GM23338 (cell line): ENCODE measurements at regions not wholly inside any gene's neighbourhood (a gene's known extent, or its start where the extent isn't known, plus 50 kb on each side); places are given as distances from the start of the nearest gene placed in this dataset.

Experiments
- ATAC-seq: fragments of 200-7000 bp; cut with Tn5 transposase; 3 replicates; pipeline ENCODE4 v1.9.1; 2020
- DNase-seq: peaks from one replicate; pipeline ENCODE4 v3.0.0-alpha.2; 2015; ENCODE audit warnings: low spot score
- H2AFZ ChIP-seq: fragments of 200-600 bp; sonication (generic); 2 replicates; pipeline ENCODE4 v1.8.0; 2016; ENCODE audit warnings: antibody characterized with exemption, mild to moderate bottlenecking, moderate library complexity
- H3F3A ChIP-seq: fragments of 200-600 bp; sonication (generic); replicated peaks from 2 replicates; pipeline ENCODE4 v1.8.0; 2017; ENCODE audit warnings: antibody characterized with exemption, mixed run types, low read depth
- H3K27ac ChIP-seq: fragments of 200-600 bp; sonication (generic); 2 replicates; pipeline ENCODE4 v1.6.1; 2016; ENCODE audit warnings: low read depth
- H3K27me3 ChIP-seq: fragments of 200-600 bp; sonication (generic); 2 replicates; pipeline ENCODE4 v1.8.0; 2016; ENCODE audit warnings: mild to moderate bottlenecking, mixed run types, moderate library complexity; ENCODE audit not compliant: insufficient read depth
- H3K36me3 ChIP-seq: fragments of 200-600 bp; sonication (generic); 2 replicates; pipeline ENCODE4 v1.8.0; 2016; ENCODE audit warnings: mild to moderate bottlenecking; ENCODE audit not compliant: insufficient read depth
- H3K4me1 ChIP-seq: fragments of 200-600 bp; sonication (generic); 2 replicates; pipeline ENCODE4 v1.8.0; 2016; ENCODE audit warnings: mild to moderate bottlenecking, moderate library complexity; ENCODE audit not compliant: insufficient read depth
- H3K4me2 ChIP-seq: fragments of 200-600 bp; sonication (generic); 2 replicates; pipeline ENCODE4 v1.7.1; 2017; ENCODE audit warnings: mixed run types
- H3K4me3 ChIP-seq: fragments of 200-600 bp; sonication (generic); 2 replicates; pipeline ENCODE4 v1.6.1; 2016; ENCODE audit warnings: mixed run types
- H3K79me2 ChIP-seq: fragments of 200-600 bp; sonication (generic); replicated peaks from 2 replicates; pipeline ENCODE4 v1.8.0; 2017; ENCODE audit warnings: mild to moderate bottlenecking; ENCODE audit not compliant: insufficient read depth
- H3K9me2 ChIP-seq: fragments of 200-600 bp; sonication (generic); 2 replicates; pipeline ENCODE4 v1.8.0; 2017; ENCODE audit not compliant: insufficient read depth
- H4K20me1 ChIP-seq: fragments of 200-600 bp; sonication (generic); replicated peaks from 2 replicates; pipeline ENCODE4 v1.8.0; 2017; ENCODE audit warnings: mild to moderate bottlenecking; ENCODE audit not compliant: insufficient read depth
- H3K27ac Mint-ChIP-seq: 2 replicates; pipeline ENCODE4 v1.8.0; 2020; ENCODE audit warnings: inconsistent platforms, mild to moderate bottlenecking, moderate library complexity, mixed read lengths
- H3K27me3 Mint-ChIP-seq: 3 replicates; pipeline ENCODE4 v1.8.0; 2022; ENCODE audit warnings: low read depth, mild to moderate bottlenecking, moderate library complexity, mixed read lengths, inconsistent platforms; ENCODE audit not compliant: insufficient read depth, poor library complexity
- H3K36me3 Mint-ChIP-seq: 3 replicates; pipeline ENCODE4 v1.8.0; 2021; ENCODE audit warnings: low read depth, mild to moderate bottlenecking, inconsistent platforms, moderate library complexity, mixed read lengths
- H3K4me1 Mint-ChIP-seq: 3 replicates; pipeline ENCODE4 v1.8.0; 2020; ENCODE audit warnings: mild to moderate bottlenecking, inconsistent platforms, mixed read lengths
- H3K4me3 Mint-ChIP-seq: 3 replicates; pipeline ENCODE4 v1.8.0; 2021; ENCODE audit warnings: moderate library complexity, mild to moderate bottlenecking, inconsistent platforms, mixed read lengths
- H3K9me3 Mint-ChIP-seq: 3 replicates; pipeline ENCODE4 v1.8.0; 2020; ENCODE audit warnings: moderate library complexity, mild to moderate bottlenecking, inconsistent platforms, mixed read lengths
- EZH2phosphoT487 ChIP-seq: fragments of 200-600 bp; sonication (generic); IDR thresholded peaks from one replicate; pipeline ENCODE4 v1.8.1; 2018; ENCODE audit warnings: antibody characterized with exemption; ENCODE audit not compliant: unreplicated experiment
- JUNB ChIP-seq: IDR thresholded peaks from one replicate; pipeline ENCODE4 v1.6.1; 2016; ENCODE audit warnings: antibody characterized with exemption; ENCODE audit not compliant: unreplicated experiment
- POLR2AphosphoS5 ChIP-seq: IDR thresholded peaks from 2 replicates; pipeline ENCODE4 v1.6.1; 2016; ENCODE audit warnings: antibody characterized with exemption, low read depth
- STAT1 ChIP-seq: IDR thresholded peaks from one replicate; pipeline ENCODE4 v1.6.1; 2016; ENCODE audit warnings: antibody characterized with exemption; ENCODE audit not compliant: unreplicated experiment
- ZNF331 ChIP-seq: fragments of 250-450 bp; sonication (Bioruptor Pico); IDR thresholded peaks from 2 replicates; pipeline ENCODE4 v1.5.0; 2020; ENCODE audit warnings: low read depth, mild to moderate bottlenecking, moderate library complexity
- TF ChIP-seq, protein P1 (sequence below): IDR thresholded peaks from one replicate; pipeline ENCODE4 v1.6.1; 2018; ENCODE audit warnings: antibody characterized with exemption; ENCODE audit not compliant: unreplicated experiment
- TF ChIP-seq, protein P2 (sequence below), 2 experiments: fragments of 200-600 bp in 1 of 2; sonication (generic) in 1 of 2; conservative IDR thresholded peaks; 2 replicates each; pipeline versions ENCODE4 v1.5.1 to v1.6.1; 2016 to 2017; ENCODE audit warnings: antibody characterized with exemption in 2 of 2, low read depth in 2 of 2, mild to moderate bottlenecking in 2 of 2, moderate library complexity in 1 of 2
- TF ChIP-seq, protein P3 (sequence below): IDR thresholded peaks from 2 replicates; pipeline ENCODE4 v1.6.1; 2016; ENCODE audit warnings: antibody characterized with exemption

DNA sequence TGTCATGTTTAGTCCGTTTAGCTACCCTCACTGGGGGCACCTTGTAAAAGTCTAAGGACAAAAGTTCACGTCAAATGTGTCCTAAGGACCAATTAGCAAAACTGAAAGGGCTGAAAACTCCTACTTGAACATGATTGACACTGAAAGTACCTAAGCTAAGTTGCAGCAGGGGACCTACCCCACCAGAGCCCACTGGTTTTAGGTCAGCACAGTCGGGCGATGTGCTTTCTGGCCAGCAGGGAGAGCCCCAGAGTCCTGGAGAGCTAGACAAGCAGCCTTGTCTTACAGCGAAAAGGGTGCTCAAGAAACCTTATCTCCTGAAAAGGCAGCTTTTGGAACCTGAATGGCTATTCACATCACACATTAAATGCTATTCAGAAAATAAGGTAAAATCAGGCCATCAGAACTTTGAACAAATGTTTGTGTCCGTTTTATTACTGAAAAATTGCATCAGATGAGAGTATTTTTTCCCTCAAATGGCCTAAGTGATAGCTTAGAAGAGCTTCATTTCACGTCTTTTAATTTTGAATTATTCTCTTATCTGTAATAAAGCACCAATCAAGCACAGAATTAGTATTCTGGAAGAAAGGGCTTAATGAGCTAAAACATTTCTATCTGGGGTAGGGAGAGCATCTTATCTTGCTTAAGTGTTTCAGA is 52.2 kb upstream of the MKI67 start:
- no peak overlapping the region for H3K27ac Mint-ChIP-seq
- H3K4me3 Mint-ChIP-seq = no peak overlapping the region
- Histone ChIP-seq H3K4me2 (no peak overlapping the region), H3F3A (no peaks in the 10 kb centered on the region), H3K9me2 (no peaks in the 10 kb centered on the region), H3K27ac (no peak overlapping the region), H3K36me3 (0 out of 2 replicates have a peak, but pooled peaks cover 6% of the 10 kb centered on the region), H2AFZ (no peak overlapping the region), H3K79me2 (no peaks in the 10 kb centered on the region), H3K4me1 (no peaks in the 10 kb centered on the region), H4K20me1 (no peaks in the 10 kb centered on the region), H3K27me3 (no peaks in the 10 kb centered on the region), H3K4me3 (no peak overlapping the region)
- ATAC-seq (peak; percentile 99), DNase-seq (peak; percentile 83)
- TF ChIP-seq, protein P1, sequence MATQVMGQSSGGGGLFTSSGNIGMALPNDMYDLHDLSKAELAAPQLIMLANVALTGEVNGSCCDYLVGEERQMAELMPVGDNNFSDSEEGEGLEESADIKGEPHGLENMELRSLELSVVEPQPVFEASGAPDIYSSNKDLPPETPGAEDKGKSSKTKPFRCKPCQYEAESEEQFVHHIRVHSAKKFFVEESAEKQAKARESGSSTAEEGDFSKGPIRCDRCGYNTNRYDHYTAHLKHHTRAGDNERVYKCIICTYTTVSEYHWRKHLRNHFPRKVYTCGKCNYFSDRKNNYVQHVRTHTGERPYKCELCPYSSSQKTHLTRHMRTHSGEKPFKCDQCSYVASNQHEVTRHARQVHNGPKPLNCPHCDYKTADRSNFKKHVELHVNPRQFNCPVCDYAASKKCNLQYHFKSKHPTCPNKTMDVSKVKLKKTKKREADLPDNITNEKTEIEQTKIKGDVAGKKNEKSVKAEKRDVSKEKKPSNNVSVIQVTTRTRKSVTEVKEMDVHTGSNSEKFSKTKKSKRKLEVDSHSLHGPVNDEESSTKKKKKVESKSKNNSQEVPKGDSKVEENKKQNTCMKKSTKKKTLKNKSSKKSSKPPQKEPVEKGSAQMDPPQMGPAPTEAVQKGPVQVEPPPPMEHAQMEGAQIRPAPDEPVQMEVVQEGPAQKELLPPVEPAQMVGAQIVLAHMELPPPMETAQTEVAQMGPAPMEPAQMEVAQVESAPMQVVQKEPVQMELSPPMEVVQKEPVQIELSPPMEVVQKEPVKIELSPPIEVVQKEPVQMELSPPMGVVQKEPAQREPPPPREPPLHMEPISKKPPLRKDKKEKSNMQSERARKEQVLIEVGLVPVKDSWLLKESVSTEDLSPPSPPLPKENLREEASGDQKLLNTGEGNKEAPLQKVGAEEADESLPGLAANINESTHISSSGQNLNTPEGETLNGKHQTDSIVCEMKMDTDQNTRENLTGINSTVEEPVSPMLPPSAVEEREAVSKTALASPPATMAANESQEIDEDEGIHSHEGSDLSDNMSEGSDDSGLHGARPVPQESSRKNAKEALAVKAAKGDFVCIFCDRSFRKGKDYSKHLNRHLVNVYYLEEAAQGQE = no peak
- peak; percentile 50; the same call in 1 of the 2 replicates for TF ChIP-seq ZNF331 (CRISPR knock-in tag)
- TF ChIP-seq, protein P2, sequence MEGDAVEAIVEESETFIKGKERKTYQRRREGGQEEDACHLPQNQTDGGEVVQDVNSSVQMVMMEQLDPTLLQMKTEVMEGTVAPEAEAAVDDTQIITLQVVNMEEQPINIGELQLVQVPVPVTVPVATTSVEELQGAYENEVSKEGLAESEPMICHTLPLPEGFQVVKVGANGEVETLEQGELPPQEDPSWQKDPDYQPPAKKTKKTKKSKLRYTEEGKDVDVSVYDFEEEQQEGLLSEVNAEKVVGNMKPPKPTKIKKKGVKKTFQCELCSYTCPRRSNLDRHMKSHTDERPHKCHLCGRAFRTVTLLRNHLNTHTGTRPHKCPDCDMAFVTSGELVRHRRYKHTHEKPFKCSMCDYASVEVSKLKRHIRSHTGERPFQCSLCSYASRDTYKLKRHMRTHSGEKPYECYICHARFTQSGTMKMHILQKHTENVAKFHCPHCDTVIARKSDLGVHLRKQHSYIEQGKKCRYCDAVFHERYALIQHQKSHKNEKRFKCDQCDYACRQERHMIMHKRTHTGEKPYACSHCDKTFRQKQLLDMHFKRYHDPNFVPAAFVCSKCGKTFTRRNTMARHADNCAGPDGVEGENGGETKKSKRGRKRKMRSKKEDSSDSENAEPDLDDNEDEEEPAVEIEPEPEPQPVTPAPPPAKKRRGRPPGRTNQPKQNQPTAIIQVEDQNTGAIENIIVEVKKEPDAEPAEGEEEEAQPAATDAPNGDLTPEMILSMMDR (conservative IDR thresholded peaks at IDR 0.05; ENCODE audit: low read depth in 2 of 2) = peak; percentile 79 to 80
- TF ChIP-seq POLR2AphosphoS5 = no peak
- peaks cover 21% of the 10 kb centered on the region for H3K36me3 Mint-ChIP-seq
- peaks cover 43% of the 10 kb centered on the region for H3K9me3 Mint-ChIP-seq
- H3K27me3 Mint-ChIP-seq = peaks cover 6% of the 10 kb centered on the region
- peaks cover 7% of the 10 kb centered on the region; the same call in 1 of the 3 replicates for H3K4me1 Mint-ChIP-seq

DNA sequence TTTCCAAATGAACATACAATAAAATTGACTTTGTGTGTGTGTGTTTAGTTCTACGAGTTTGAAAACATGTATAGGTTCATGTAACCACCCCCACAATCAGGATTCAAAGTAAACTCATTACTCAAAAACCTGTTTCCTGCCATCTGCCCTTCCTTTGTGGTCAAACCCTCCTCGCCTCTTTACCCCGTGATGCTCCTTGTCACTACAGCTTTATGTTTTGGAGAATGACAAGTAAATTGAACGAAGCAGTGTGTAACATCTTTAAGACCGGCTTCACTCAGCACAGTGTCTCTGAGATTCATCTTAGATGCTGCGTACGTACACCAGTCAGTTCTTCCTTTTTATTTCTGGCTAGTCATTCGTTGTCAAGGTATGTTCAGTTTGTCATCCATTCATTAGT is 54.6 kb upstream of the MKI67 start:
- H3K4me3 ChIP-seq = no peak overlapping the region
- H3K79me2 ChIP-seq = no peaks in the 10 kb centered on the region
- ATAC-seq = no peak
- H3K9me2 ChIP-seq = no peaks in the 10 kb centered on the region
- peaks cover 11% of the 10 kb centered on the region; the same call in 1 of the 3 replicates for H3K36me3 Mint-ChIP-seq
- no peak overlapping the region for H3K27ac ChIP-seq
- no peak overlapping the region for H3K4me2 ChIP-seq
- no peak for DNase-seq
- H3K4me1 ChIP-seq = peaks cover 8% of the 10 kb centered on the region
- H3F3A ChIP-seq = no peaks in the 10 kb centered on the region
- no peak overlapping the region for H3K4me3 Mint-ChIP-seq
- H3K27me3 Mint-ChIP-seq = peaks cover 6% of the 10 kb centered on the region
- no peak overlapping the region for H3K27ac Mint-ChIP-seq
- H2AFZ ChIP-seq = no peak overlapping the region
- peaks cover 18% of the 10 kb centered on the region for H3K4me1 Mint-ChIP-seq
- H3K36me3 ChIP-seq = no peaks in the 10 kb centered on the region
- peaks cover 27% of the 10 kb centered on the region; the same call in 2 of the 3 replicates for H3K9me3 Mint-ChIP-seq
- H3K27me3 ChIP-seq = no peaks in the 10 kb centered on the region
- H4K20me1 ChIP-seq = no peaks in the 10 kb centered on the region
- TF ChIP-seq, protein P2 (conservative IDR thresholded peaks at IDR 0.05; ENCODE audit: low read depth in 2 of 2) = no peak
- TF ChIP-seq, protein P3, sequence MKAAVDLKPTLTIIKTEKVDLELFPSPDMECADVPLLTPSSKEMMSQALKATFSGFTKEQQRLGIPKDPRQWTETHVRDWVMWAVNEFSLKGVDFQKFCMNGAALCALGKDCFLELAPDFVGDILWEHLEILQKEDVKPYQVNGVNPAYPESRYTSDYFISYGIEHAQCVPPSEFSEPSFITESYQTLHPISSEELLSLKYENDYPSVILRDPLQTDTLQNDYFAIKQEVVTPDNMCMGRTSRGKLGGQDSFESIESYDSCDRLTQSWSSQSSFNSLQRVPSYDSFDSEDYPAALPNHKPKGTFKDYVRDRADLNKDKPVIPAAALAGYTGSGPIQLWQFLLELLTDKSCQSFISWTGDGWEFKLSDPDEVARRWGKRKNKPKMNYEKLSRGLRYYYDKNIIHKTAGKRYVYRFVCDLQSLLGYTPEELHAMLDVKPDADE = no peak
- no peak for TF ChIP-seq JUNB
- TF ChIP-seq STAT1 = no peak
- no peak for TF ChIP-seq EZH2phosphoT487
